Upper lobe of left lung (tissue), 4 donors: ENCODE measurements at regions not wholly inside any gene's neighbourhood (a gene's known extent, or its start where the extent isn't known, plus 50 kb on each side); places are given as distances from the start of the nearest gene placed in this dataset.

ENCODE experiments used
- CTCF ChIP-seq, 6 experiments: fragments of 450-650 bp in 4 of 6; fragments of 200-600 bp in 2 of 6; sonication (generic) in 2 of 6; IDR thresholded peaks; one replicate each; pipeline ENCODE4 v1.5.1; 2016 to 2019; ENCODE audit warnings: antibody characterized with exemption in 6 of 6
- POLR2A ChIP-seq, 4 donors: fragments of 450-650 bp; IDR thresholded peaks; one replicate each; pipeline ENCODE4 v1.5.1; 2016 to 2017; ENCODE audit warnings: antibody characterized with exemption in 4 of 4, mild to moderate bottlenecking in 2 of 4
- POLR2AphosphoS5 ChIP-seq, 2 donors: sonication (generic); formaldehyde crosslinking; IDR thresholded peaks; one replicate each; pipeline ENCODE4 v1.5.1; 2017; ENCODE audit warnings: antibody characterized with exemption in 2 of 2

GRCh38 chr12:85440271-85440670, 160.3 kb downstream of the ALX1 start:
- TF ChIP-seq CTCF (IDR thresholded peaks at IDR 0.05): no peak
- TF ChIP-seq POLR2A (IDR thresholded peaks at IDR 0.05): no peak
- no peak for TF ChIP-seq POLR2AphosphoS5 (IDR thresholded peaks at IDR 0.05)
